ENCODE measurements at regions not wholly inside any gene's neighbourhood (a gene's known extent, or its start where the extent isn't known, plus 50 kb on each side); places are given as distances from the start of the nearest gene placed in this dataset.

DNA sequence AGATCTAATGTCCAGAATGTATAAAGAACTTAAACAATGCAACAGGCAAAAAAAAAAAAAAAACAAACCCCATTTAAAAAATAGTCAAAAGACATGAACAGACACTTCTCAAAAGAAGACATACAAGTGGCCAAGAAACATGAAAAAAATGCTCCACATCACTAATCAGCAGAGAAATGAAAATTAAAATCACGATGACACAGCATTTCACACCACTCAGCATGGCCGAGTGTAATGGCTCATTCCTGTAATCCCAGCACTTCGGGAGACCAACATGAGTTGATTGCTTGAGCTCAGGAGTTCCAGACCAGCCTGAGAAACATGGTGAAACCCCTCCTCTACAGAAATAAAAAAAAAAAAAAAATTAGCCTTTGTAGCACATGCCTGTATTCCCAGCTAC is 701.4 kb upstream of the NRSN1 start (continued):
- TF ChIP-seq, protein P1, sequence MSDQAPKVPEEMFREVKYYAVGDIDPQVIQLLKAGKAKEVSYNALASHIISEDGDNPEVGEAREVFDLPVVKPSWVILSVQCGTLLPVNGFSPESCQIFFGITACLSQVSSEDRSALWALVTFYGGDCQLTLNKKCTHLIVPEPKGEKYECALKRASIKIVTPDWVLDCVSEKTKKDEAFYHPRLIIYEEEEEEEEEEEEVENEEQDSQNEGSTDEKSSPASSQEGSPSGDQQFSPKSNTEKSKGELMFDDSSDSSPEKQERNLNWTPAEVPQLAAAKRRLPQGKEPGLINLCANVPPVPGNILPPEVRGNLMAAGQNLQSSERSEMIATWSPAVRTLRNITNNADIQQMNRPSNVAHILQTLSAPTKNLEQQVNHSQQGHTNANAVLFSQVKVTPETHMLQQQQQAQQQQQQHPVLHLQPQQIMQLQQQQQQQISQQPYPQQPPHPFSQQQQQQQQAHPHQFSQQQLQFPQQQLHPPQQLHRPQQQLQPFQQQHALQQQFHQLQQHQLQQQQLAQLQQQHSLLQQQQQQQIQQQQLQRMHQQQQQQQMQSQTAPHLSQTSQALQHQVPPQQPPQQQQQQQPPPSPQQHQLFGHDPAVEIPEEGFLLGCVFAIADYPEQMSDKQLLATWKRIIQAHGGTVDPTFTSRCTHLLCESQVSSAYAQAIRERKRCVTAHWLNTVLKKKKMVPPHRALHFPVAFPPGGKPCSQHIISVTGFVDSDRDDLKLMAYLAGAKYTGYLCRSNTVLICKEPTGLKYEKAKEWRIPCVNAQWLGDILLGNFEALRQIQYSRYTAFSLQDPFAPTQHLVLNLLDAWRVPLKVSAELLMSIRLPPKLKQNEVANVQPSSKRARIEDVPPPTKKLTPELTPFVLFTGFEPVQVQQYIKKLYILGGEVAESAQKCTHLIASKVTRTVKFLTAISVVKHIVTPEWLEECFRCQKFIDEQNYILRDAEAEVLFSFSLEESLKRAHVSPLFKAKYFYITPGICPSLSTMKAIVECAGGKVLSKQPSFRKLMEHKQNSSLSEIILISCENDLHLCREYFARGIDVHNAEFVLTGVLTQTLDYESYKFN (CRISPR knock-in tag; conservative IDR thresholded peaks at IDR 0.05): no peak
- TF ChIP-seq FOSL1 (CRISPR knock-in tag; IDR thresholded peaks at IDR 0.05; ENCODE audit: borderline replicate concordance): no peak
- TF ChIP-seq GZF1 (CRISPR knock-in tag; IDR thresholded peaks at IDR 0.05): no peak
- no peak for TF ChIP-seq HOXA9 (CRISPR knock-in tag; IDR thresholded peaks at IDR 0.05; ENCODE audit: borderline replicate concordance)
- TF ChIP-seq GATAD2A (CRISPR knock-in tag; IDR thresholded peaks at IDR 0.05): no peak
- TF ChIP-seq ZNF556 (CRISPR knock-in tag; IDR thresholded peaks at IDR 0.05; ENCODE audit: borderline replicate concordance): no peak
- TF ChIP-seq, protein P2, sequence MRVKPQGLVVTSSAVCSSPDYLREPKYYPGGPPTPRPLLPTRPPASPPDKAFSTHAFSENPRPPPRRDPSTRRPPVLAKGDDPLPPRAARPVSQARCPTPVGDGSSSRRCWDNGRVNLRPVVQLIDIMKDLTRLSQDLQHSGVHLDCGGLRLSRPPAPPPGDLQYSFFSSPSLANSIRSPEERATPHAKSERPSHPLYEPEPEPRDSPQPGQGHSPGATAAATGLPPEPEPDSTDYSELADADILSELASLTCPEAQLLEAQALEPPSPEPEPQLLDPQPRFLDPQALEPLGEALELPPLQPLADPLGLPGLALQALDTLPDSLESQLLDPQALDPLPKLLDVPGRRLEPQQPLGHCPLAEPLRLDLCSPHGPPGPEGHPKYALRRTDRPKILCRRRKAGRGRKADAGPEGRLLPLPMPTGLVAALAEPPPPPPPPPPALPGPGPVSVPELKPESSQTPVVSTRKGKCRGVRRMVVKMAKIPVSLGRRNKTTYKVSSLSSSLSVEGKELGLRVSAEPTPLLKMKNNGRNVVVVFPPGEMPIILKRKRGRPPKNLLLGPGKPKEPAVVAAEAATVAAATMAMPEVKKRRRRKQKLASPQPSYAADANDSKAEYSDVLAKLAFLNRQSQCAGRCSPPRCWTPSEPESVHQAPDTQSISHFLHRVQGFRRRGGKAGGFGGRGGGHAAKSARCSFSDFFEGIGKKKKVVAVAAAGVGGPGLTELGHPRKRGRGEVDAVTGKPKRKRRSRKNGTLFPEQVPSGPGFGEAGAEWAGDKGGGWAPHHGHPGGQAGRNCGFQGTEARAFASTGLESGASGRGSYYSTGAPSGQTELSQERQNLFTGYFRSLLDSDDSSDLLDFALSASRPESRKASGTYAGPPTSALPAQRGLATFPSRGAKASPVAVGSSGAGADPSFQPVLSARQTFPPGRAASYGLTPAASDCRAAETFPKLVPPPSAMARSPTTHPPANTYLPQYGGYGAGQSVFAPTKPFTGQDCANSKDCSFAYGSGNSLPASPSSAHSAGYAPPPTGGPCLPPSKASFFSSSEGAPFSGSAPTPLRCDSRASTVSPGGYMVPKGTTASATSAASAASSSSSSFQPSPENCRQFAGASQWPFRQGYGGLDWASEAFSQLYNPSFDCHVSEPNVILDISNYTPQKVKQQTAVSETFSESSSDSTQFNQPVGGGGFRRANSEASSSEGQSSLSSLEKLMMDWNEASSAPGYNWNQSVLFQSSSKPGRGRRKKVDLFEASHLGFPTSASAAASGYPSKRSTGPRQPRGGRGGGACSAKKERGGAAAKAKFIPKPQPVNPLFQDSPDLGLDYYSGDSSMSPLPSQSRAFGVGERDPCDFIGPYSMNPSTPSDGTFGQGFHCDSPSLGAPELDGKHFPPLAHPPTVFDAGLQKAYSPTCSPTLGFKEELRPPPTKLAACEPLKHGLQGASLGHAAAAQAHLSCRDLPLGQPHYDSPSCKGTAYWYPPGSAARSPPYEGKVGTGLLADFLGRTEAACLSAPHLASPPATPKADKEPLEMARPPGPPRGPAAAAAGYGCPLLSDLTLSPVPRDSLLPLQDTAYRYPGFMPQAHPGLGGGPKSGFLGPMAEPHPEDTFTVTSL (CRISPR knock-in tag; IDR thresholded peaks at IDR 0.05; ENCODE audit: borderline replicate concordance): no peak

All from HepG2 (cell line).